ENCODE measurements at regions not wholly inside any gene's neighbourhood (a gene's known extent, or its start where the extent isn't known, plus 50 kb on each side); places are given as distances from the start of the nearest gene placed in this dataset.
"Not testable (repeated sequence)": the region's sequence is repeated elsewhere in the genome, so short reads cannot be mapped to it uniquely, and the experiment has no call there.

GRCh38 chrX:13162772-13163410, 118.5 kb upstream of the FAM9C start:
- CTCF ChIA-PET, result no interaction called here
- DNase-seq (ENCODE audit: extremely low spot score), result no peak
- POLR2A ChIA-PET, result no interaction called here
- TF ChIP-seq HDGF (IDR thresholded peaks at IDR 0.05; ENCODE audit: borderline replicate concordance) (no peak), CTBP1 (IDR thresholded peaks at IDR 0.05; ENCODE audit: borderline replicate concordance) (no peak), FOXA1 (IDR thresholded peaks at IDR 0.05) (no peak), L3MBTL2 (conservative IDR thresholded peaks at IDR 0.05) (no peak), LEF1 (IDR thresholded peaks at IDR 0.05; ENCODE audit: borderline replicate concordance) (no peak), PKNOX1 (IDR thresholded peaks at IDR 0.05) (no peak), ARNT (IDR thresholded peaks at IDR 0.05) (no peak), ZNF384 (IDR thresholded peaks at IDR 0.05) (no peak), ELF4 (IDR thresholded peaks at IDR 0.05) (no peak), NFRKB (IDR thresholded peaks at IDR 0.05) (no peak), TARDBP (IDR thresholded peaks at IDR 0.05) (no peak), SUZ12 (IDR thresholded peaks at IDR 0.05) (no peak), FOXK2 (IDR thresholded peaks at IDR 0.05) (no peak), FOXM1 (IDR thresholded peaks at IDR 0.05; ENCODE audit: borderline replicate concordance) (no peak)

- ChIA-PET CTCF (no interaction called here), POLR2A (no interaction called here)
- DNase-seq (ENCODE audit: extremely low spot score), result no peak
- no peak for TF ChIP-seq FOXM1 (IDR thresholded peaks at IDR 0.05; ENCODE audit: borderline replicate concordance)
- TF ChIP-seq FOXA1 (IDR thresholded peaks at IDR 0.05), result no peak
- TF ChIP-seq ARNT (IDR thresholded peaks at IDR 0.05), result no peak
- TF ChIP-seq NFRKB (IDR thresholded peaks at IDR 0.05), result no peak
- no peak for TF ChIP-seq HDGF (IDR thresholded peaks at IDR 0.05; ENCODE audit: borderline replicate concordance)
- no peak for TF ChIP-seq BHLHE40 (IDR thresholded peaks at IDR 0.05; ENCODE audit: borderline replicate concordance)
- no peak for TF ChIP-seq L3MBTL2 (conservative IDR thresholded peaks at IDR 0.05)
- no peak for TF ChIP-seq PKNOX1 (IDR thresholded peaks at IDR 0.05)
- no peak for TF ChIP-seq ZNF384 (IDR thresholded peaks at IDR 0.05)
- TF ChIP-seq SP1 (IDR thresholded peaks at IDR 0.05), result no peak
- TF ChIP-seq ELF4 (IDR thresholded peaks at IDR 0.05), result no peak
Observed at GRCh38 chrX:13159886-13160285, 115.5 kb upstream of the FAM9C start.

DNA sequence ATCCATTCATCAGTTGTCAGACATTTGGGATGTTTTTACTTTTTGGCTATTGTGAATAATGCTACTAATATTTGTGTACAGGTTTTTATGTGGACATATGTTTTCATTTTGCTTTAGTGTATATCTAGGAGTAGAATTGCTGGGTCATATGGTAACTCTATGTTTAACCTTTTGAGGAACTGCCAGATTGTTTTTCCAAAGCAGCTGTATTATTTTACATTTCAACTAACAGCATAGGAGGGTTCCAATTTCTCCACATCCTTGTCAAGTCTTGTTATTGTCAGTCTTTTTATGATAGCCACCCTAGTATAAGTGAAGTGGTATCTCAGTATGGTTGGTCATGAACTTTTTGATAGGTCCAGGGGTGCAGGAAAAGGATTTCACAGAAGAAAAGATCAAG, 114.5 kb upstream of the FAM9C start:
- TF ChIP-seq LEF1 (IDR thresholded peaks at IDR 0.05; ENCODE audit: borderline replicate concordance), result no peak
- no peak for TF ChIP-seq ELF4 (IDR thresholded peaks at IDR 0.05)
- no peak for TF ChIP-seq FOXM1 (IDR thresholded peaks at IDR 0.05; ENCODE audit: borderline replicate concordance)
- TF ChIP-seq ZNF384 (IDR thresholded peaks at IDR 0.05), result no peak
- TF ChIP-seq TARDBP (IDR thresholded peaks at IDR 0.05), result no peak
- TF ChIP-seq HDGF (IDR thresholded peaks at IDR 0.05; ENCODE audit: borderline replicate concordance), result no peak
- no peak for TF ChIP-seq PKNOX1 (IDR thresholded peaks at IDR 0.05)
- TF ChIP-seq ARNT (IDR thresholded peaks at IDR 0.05), result no peak
- TF ChIP-seq NFRKB (IDR thresholded peaks at IDR 0.05), result no peak
- TF ChIP-seq BHLHE40 (IDR thresholded peaks at IDR 0.05; ENCODE audit: borderline replicate concordance), result no peak
- TF ChIP-seq SP1 (IDR thresholded peaks at IDR 0.05), result no peak
- no peak for TF ChIP-seq FOXK2 (IDR thresholded peaks at IDR 0.05)
- no peak for TF ChIP-seq CTBP1 (IDR thresholded peaks at IDR 0.05; ENCODE audit: borderline replicate concordance)
- no peak for TF ChIP-seq FOXA1 (IDR thresholded peaks at IDR 0.05)
- no peak for TF ChIP-seq SUZ12 (IDR thresholded peaks at IDR 0.05)
- no peak for TF ChIP-seq L3MBTL2 (conservative IDR thresholded peaks at IDR 0.05)
- POLR2A ChIA-PET, result no interaction called here
- CTCF ChIA-PET, result no interaction called here
- DNase-seq (ENCODE audit: extremely low spot score), result no peak

DNA sequence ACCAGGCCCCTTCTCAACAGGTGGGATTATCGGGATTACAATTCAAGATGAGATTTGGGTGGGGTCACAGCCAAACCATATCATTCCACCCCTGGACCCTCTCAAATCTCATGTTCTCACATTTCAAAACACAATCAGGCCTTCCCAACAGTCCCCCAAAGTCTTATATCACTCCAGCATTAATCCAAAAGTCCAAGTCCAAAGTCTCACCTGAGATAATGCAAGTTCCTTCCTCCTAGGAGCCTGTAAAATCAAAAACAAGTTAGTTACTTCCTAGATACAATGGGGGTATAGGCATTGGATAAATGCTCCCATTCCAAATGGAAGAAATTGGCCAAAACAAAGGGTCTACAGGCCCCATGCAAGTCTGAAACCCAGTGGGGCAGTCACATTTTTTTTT, 111.1 kb upstream of the FAM9C start:
- POLR2A ChIA-PET; DNase-seq (ENCODE audit: extremely low spot score): not testable (repeated sequence)
- CTCF ChIA-PET, result interaction anchor here (0.6 to 0.7 kb wide), 2 partner anchors 10 to 69 kb away, joined by 3 read pairs; no protein-coding TSS in a partner anchor

GRCh38 chrX:13153796-13154195, 109.4 kb upstream of the FAM9C start:
- TF ChIP-seq SUZ12 (IDR thresholded peaks at IDR 0.05), result no peak
- ChIA-PET POLR2A (no interaction called here), CTCF (no interaction called here)
- no peak for DNase-seq (ENCODE audit: extremely low spot score)

DNA sequence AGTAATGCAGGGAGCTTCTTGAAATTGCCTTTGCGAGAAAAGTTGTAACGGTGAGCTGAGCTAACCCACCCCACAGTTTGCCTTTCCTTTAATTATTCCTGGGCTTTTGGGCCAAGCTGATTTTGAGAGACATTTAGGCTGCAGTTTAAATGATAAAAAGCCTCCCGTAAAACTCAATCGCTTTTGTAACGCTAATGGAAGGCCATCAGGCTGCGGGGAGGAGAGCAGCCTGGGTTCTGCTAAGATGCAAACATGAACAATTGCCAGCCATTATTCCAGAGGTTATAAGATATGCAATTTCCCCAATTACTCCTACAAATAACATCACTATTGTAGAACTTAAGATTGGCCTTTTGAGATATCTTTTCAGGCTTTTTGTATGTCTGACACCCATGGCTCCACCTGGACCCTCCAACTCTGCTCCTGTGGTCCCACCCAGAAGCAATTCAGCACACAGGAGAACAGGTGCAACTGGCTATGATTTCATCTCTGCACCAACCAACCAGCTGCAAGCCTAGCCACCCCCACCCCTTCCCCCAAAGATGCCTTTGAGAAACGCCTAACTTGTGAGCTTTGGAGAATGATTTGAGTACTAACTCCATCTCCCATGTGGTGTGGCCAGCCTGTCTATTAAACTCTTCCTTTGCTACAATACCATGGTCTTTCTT, 108.2 kb upstream of the FAM9C start:
- CTCF ChIA-PET, result no interaction called here

More for the DNA sequence above, 108.2 kb upstream of the FAM9C start:
- no peak for DNase-seq (ENCODE audit: extremely low spot score)
- POLR2A ChIA-PET, result no interaction called here
- TF ChIP-seq L3MBTL2 (conservative IDR thresholded peaks at IDR 0.05) (no peak), ELF4 (IDR thresholded peaks at IDR 0.05) (no peak), TARDBP (IDR thresholded peaks at IDR 0.05) (no peak), FOXM1 (IDR thresholded peaks at IDR 0.05; ENCODE audit: borderline replicate concordance) (no peak), NFRKB (IDR thresholded peaks at IDR 0.05) (no peak), HDGF (IDR thresholded peaks at IDR 0.05; ENCODE audit: borderline replicate concordance) (no peak), FOXK2 (IDR thresholded peaks at IDR 0.05) (no peak), BHLHE40 (IDR thresholded peaks at IDR 0.05; ENCODE audit: borderline replicate concordance) (no peak), SUZ12 (IDR thresholded peaks at IDR 0.05) (no peak), ZNF384 (IDR thresholded peaks at IDR 0.05) (no peak), ARNT (IDR thresholded peaks at IDR 0.05) (no peak), PKNOX1 (IDR thresholded peaks at IDR 0.05) (no peak)
